Globus pallidus (tissue), 1 donor: ENCODE measurements at regions not wholly inside any gene's neighbourhood (a gene's known extent, or its start where the extent isn't known, plus 50 kb on each side); places are given as distances from the start of the nearest gene placed in this dataset.
"Not testable (repeated sequence)": the region's sequence is repeated elsewhere in the genome, so short reads cannot be mapped to it uniquely, and the experiment has no call there.

Experiments
- DNase-seq: peaks from one replicate; pipeline ENCODE4 v3.0.0-alpha.2; 2015; ENCODE audit warnings: low spot score

DNA sequence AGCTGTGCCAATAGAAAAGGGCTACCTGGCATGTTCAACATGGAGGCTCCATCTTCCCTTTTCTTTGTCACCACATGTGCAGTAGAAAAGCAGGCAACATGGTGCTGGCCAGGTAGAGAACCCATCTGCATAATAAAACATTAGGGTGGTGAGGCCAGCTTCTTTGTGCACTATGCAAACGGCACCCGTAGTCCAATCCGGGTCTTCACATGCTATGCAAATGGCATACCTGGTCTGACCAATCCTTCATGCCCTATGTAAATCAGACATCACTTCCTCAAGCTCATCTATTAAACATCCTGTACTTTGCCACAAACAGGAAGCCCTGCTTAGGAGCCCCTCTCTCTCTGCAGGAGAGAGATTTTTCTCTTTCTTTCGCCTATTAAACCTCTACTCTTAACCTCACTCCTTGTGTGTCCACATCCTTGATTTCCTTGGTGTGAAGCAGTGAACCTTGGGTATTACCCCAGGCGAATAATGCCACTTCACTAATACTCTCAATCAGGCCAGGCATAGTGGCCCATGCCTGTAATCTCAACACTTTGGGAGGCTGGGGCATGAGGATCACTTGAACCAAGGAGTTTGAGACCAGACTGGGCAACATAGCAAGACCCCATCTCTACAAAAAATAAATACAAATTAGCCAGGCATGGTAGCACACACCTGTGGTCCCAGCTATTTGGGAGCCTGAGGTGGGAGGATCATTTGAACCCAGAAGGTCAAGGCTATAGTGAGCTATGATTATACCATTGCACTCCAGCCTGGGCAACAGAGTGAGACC is 111.3 kb upstream of the MRI1 start:
- no peak for DNase-seq

DNA sequence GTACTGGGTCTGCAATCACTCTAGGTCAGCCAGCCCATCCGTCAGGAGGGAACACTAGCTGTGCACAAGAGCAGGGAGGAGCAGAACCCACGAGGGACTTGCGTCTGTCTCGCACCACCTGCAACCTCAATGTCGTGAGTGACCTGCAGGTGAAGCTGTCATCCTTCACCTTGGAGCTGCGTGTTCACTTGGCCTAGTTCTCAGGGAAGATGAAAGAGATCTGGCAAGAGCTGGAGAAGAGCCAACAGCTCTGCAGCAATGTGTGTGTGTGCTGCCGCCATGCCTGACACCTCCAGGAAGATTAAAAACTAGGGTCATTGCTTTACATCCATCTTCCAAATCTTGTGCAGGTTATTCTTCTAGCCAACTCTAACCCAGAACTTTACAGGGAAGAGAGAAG is 117.6 kb upstream of the MRI1 start:
- DNase-seq = no peak

DNA sequence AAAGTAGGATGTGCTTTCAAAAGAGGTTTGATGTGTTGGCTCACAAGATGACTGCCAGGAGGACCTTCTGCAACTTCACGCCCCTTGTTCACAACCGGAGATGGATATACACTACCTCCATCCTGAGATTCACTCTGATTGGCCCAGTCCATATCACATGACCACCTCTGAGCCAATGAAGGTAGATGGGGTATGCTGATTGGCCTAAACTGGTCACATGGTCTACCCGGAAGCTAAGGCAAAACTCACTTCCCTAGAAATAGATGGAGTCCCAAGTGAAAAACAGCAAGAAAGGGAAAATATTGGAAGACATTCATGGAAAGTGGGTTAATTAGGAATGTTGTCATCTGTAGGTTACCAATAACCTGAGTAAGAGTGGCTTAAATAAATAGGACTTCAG is 119.7 kb upstream of the MRI1 start:
- DNase-seq = no peak

DNA sequence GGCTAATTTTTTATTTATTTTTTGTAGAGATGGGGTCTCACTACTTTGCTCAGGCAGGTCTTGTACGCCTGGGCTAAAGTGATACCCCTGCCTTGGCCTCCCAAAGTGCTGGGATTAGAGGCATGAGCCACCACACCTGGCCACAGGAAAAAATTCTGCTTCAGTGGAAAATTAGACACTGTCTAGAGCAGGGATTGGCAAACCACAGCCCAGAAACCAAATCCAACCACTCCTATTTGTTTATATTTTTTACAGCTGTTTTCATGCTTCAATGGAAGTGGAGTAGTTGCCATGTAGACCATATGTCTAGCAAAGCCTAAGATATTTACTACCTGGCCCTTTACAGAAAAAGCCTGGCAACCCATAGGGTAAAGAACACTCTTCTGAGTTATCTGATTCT is 123.7 kb upstream of the MRI1 start:
- DNase-seq = no peak

DNA sequence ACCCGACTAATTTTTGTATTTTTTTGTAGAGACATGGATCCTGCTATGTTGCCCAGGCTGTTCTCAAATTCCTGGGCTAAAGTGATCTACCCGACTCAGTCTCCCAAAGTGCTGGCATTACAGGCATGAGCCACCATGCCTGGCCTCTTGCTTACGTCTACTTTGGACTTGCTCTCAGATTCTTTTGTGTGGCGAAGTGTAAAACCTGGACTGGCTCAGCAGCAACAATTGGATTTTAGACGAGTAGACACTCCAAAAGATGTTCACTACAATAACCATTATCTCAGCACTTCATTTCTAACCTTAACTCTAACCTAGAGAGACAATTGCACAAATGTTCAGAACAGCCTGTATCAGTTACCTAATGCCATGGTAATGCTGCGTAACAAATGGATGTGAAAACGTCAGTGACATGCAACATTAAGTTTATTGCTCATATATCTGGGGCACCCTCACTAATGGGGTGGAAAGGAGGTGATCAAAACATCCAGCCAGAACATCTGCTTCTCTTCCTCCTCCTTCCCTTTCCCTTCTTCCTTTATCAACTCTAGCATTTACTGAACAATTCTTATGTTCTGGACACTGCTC is 124.9 kb upstream of the MRI1 start:
- DNase-seq = no peak

DNA sequence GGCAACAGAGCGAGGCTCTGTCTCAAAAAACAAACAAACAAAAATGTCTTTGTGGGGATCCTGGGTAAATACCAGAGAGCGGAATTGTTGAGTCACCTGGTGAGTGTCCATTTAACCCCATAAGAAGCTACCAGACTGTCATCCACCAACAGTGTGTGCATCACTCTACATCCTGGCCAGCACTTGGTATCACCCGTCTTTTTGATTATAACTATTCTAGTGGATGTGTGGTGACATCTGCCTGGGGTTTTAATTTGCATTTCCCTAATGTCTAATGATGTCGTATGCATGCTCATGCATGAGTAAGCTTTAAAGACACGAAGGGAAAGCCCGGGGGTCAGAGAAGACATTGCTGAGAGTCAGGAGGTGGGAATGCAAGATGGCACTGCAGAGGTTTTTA is 126.7 kb upstream of the MRI1 start:
- DNase-seq = no peak

DNA sequence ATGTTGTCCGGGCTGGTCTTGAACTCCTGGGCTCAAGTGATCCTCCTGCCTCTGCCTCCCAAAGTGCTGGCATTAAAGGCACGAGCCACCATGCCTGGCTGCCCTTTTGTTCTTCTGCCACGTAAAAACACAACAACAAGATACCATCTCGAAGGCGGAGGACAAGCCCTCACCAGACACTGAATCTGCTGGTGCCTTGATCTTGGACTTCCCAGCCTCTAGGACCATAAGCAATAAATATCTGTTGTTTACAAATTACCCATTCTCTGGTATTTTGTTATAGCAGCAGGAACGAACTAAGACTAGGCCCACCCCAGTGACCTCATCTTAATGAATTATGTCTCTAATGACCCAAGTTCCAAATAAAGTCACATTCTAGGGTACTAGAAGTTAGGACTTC is 128.4 kb upstream of the CACNA1A start:
- DNase-seq = no peak

DNA sequence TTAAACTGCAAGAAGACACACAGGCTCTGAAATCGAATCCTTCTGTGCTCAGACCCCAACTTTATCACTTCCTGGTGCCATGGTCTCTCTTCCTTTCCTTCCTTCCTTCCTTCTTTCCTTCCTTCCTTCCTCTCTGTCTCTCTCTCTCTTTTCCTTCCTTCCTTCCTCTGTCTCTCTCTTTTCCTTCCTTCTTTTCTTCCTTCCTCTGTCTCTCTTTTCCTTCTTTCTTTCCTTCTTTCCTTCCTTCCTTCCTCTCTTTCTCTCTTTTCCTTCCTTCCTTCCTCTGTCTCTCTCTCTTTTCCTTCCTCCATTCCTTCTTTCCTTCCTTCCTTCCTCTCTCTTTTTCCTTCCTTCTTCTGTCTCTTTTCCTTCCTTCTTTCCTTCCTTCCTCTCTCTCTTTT is 127.2 kb upstream of the CACNA1A start:
- no peak for DNase-seq

DNA sequence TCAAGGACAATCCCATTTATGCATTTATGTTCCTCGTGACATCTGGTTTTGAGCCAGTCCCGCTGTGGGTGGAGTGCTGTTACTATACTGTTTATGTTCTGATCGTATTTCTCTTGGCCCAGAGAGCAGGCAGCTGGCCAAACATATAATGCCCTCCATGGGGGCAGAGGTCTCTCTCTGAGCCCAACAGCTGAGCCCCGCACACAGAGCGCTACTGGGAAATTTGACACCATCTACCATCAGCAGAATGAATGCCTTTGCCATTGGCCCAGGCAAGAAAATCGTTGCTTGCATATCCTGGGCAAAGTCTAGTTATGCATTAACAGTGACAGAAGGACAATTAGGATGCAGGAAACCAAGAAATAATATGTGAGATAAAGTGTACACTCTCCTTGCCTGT is 126.8 kb upstream of the CACNA1A start:
- DNase-seq = no peak

DNA sequence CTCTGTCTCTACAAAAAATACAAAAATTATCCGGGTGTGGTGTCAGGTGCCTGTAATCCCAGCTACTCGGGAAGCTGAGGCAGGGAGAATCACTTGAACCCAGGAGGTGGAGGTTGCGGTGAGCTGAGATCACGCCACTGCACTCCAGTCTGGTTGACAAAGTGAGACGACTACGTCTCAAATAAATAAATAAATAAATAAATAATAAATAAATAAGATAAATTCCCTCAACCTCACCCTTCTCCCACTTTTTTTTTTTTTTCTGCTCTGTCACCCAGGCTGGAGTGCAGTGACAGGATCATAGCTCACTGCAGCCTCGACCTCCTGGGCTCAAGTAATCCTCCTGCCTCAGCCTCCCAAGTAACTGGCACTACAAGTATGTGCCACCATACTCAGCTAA is 125.9 kb upstream of the CACNA1A start:
- DNase-seq = not testable (repeated sequence)

DNA sequence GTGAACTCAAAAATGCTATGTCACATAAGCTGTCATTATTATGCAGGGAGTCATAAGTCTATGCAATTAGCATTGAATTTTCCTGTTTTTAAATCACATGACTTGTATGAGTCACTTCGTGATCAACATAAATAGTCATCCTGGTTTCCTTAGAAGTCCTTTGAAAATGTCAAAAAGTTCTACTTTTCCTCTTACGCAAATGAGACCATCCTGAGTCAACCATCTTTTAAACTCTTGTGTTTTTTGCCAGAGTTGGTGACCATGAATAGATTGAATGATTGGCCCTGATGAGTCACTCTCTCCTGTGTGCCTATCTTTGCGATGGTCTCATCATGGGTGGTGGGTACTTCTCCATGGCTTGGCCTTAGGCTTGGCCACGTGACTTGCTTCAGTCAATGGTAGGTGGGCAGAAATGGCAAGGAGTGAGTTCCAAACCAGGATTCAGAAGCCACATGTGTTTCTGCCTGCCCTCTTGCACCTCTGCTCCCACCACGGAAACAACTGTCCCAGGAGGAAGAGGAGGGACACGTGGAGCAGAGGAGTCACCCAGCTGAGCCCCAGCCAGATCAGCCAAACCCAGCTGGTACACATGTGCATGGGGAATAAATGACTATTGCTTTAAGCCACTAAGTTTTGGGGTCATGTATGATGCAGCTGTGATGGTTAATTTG is 123.5 kb upstream of the CACNA1A start:
- DNase-seq = no peak

DNA sequence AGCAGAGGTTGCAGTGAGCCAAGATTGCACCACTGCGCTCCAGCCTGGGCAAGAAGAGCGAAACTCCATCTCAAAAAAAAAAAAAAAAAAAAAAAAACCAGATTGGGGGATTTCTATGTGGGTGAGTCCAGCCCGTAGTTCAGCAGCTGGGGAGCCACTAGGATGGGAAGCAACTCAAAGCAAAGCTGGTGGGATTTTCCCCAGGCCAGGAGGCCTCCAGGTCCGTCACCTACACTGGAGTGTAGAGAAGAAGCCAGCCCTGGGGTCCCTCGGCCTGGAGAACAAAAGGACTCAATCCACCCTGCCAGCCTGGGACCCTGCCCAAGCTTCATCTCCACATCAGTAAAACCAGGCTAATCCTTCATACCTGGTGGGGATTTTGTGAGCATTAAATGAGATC is 121.3 kb upstream of the CACNA1A start:
- DNase-seq = no peak

DNA sequence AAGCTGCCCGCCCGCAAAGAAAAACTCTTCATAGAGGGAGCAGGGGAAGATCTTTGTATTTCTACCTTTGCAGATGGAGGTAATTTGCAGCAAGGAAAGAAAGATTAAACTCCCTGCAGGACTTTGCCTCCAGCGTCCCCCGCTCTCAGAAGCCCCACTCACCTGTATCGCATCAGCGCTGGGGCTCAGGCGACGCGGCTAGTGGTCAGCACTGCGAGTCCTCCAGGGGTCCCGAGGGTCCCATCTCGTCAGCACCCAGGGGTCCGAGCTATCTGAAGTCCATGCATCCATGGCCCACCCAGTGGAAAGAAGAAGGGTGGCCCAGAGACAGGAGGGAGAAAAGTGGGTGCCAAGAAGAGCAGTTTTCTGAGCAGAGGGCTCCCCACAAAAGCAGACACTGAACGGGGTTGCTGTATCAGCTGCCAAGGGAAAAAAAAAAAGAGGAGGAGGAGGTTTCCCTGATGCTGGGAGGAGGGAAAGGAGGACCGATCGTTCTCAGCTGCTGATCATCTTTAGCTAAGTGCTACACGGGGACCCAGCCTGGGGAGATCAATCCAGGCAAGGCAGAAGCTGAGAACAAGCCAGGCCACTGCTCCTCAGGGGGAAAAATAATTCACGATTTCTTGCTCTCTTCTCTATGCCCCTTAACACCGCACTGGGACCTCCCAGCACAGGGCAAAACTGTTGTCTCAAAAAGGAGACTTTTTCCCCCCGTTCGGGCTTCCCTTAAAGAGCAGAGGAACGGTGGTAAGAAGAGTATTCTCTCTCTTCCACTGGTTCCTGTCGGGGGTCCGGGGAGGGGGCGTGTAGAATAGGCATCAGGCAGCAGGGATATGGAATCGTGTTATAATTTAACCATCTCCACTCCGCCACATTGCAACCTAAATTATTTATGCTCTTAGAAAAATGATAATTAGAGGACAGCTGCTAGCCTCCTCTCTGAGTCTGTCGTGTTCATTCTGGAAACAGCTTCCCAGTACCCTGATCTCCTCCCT is 117.7 kb upstream of the CACNA1A start:
- no peak for DNase-seq

DNA sequence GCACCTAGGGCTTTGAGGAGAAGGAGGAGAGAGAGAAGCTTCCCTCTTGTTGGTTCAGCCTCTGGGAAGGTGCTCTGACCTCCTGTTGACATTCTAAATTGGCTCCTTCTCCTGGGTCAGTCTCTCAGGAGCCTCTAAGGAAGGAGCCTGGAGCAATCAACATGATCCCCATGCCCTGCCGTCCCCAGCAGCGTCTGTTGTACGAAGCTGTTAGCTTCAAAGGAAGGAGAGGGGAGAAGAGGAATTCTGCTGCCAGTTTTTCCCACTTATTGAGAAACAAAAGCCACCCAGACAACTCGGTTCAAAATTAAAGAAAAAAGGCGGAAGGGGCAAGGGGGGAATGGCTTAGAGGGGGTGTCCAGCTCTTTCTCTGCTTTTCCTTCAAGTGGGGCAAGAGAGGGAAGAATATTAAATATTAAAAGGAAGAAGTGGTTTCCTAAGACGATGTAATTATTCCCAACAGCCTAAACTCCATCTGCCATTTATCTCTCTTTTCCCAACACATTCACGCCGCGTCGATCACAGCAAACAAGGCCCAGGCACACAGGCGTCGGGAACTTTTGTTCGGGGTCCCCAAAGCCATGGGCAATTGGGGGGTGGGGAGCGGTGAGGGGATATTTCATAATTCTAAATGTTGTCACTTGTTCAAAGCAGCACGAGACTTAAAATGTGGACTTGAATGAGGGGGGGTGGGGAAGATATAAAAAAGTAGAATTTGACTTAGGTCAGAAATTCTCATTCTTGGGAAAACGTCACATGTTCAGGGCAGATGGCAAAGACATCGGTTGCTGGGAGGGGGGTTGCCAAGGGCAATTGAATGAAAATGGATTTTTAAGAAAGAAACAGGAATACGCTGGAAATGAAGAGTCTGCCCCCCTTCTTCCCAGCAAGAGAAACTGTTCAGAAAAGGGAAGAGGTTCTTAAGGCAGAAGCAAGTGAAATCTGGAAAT is 116.8 kb upstream of the CACNA1A start:
- DNase-seq = no peak

DNA sequence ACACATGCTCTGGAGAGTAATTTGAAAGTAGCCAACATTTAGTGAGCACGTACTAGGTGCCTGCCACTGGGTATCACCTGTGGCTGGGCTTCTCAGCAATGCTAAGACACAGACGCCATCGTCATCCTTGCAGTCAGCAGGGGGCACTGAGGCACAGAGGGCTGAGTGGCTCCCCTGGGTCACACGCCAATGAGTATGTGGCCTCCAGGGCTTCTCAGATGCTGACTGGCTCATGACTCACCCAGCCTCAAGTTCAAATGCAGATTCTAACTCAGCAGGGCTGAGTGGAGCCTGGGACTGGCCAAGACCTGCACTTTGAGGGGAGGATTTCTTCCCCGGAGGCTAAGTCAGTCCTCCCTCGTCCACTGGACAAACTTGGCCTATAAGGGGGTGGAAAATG is 115.1 kb upstream of the CACNA1A start:
- no peak for DNase-seq

DNA sequence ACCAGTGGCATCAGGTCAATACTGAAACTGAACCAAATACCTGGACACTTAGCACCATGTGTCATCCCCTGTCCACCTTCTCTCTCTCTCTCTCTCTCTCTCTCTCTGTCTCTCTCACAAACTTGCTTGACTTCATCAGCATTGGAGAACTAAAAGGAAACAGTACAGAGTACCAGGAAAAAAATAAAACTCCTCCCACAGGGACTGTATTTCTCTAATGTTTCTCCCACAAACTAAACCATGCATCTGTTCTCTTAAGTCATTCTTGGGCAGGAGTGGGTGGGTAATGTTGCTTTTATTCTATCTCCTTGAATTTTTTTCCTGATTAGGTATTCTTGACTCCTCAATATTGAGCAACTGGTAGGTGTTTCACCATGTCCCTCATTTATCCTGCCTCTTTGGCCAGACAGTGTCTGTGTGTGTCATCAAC is 112.9 kb upstream of the CACNA1A start:
- no peak for DNase-seq

DNA sequence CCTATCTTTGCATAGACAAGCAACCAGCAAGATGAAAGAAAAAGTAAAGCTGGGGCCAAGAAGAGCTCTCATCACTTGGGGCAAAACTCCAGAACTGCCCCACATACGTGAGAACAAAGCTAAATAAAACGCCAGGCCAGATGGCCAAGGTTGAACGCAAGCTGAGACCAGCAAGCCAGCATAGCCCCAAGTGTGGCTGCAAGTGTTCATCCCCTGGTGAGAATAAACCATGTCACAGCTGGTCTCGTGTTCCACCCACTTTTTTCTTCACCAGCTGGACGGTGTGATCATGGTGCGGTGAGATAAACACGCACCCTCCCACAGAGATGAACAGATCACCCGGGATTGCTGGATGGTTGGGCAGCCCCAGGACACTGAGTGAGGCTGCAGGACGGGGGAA is 109.6 kb upstream of the CACNA1A start:
- DNase-seq = no peak

DNA sequence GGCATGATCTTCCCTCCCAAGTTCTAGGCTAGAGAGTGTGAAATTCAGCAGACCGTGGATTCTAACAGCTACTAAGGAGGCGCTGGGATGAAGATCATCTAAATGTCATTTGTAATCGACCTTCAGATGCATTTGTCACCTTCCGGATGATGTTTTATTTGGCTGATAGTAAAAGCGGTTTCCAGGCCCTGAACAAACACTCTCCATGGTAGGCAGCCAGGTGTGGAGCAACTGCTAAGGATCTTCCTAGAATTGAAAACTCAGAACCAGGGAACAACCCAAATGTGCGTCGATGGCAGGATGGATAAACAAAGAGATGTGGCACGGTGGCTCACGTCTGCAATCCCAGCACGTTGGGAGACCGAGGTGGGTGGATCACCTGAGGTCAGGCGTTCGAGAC is 107.2 kb upstream of the CACNA1A start:
- no peak for DNase-seq

DNA sequence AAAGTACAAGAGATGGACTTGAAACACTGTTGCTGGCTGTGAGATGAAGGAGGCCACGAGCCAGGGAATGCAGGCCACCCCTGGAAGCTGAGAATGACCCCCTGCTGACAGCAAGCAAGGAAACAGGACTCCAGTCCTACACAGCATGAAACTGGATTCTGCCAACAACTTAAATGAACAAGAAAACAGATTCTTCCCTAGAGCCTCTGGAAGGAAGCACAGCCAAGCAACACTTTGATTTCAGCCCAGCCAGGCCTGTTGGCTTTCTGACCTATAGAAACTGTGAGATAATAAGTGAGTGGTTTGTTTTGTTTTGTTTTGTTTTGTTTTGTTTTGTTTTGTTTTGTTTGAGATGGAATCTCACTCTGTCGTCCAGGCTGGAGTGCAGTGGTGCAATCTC is 105.3 kb upstream of the CACNA1A start:
- DNase-seq = no peak

DNA sequence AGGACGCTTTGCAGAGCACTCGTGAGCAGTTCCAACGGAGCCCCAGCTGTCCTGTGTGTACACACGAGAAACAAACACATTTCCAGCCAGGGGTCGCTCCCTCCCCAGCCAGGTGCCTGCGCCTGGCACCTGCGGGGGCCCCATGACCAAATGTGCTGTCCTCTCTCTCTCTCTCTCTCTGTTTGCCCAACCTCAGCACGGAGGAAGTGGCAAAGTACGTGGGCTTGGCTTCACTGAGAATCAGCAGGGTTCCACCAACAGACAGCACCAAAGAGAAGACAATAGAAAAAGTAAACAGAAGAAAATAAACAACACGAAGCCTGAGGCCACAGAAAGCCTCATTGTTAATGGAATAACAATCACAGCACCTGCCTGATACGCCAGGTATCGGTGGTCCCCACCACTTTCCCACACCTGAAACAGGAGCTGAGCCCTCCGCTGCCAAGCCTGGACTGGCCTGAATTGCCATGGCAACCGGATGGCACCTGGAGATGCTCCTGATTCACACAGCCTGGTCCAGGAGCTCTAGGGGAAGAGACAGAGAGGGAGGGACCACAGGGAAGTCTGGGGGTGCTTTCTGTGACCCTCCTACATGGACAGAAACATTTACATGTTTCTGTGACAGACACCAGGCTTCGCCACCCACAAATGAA is 103.9 kb upstream of the CACNA1A start:
- DNase-seq = no peak

DNA sequence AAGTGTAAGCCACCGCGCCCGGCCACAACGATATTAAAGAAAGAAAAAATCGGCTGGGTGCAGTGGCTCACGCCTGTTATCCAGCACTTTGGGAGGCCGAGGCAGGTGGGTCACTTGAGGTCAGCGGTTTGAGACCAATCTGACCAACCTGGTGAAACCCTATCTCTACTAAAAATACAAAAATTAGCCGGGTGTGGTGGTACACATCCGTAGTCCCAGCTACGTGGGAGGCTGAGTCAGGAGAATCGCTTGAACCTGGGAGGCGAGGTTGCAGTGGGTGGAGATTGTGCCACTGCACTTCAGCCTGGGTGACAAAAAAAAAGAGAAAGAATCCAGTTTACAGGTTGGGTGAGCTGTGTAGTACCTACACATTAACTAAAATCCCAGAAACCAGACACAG is 99.9 kb upstream of the CACNA1A start:
- DNase-seq = no peak
